OCI-LY7 (cell line): ENCODE measurements at regions not wholly inside any gene's neighbourhood (a gene's known extent, or its start where the extent isn't known, plus 50 kb on each side); places are given as distances from the start of the nearest gene placed in this dataset.

Experiments
- BruUV-seq: library from RNA; stranded (reverse); fragments of 400-500 nt; replicated peaks from 2 replicates; lab custom pipeline; 2021; lab: Mats Ljungman, UMichigan
- CTCF ChIA-PET: fragments of 300-600 bp; sonication (Branson Sonifier 250); formaldehyde crosslinking; loops from one replicate; lab custom pipeline; 2022; ENCODE audit warnings: antibody characterized with exemption; ENCODE audit not compliant: unreplicated experiment; lab: Charles Lee
- POLR2A ChIA-PET: fragments of 300-600 bp; sonication (Branson Sonifier 250); formaldehyde crosslinking; loops from one replicate; lab custom pipeline; 2022; ENCODE audit warnings: antibody characterized with exemption; lab: Charles Lee
- DNase-seq: peaks from one replicate; pipeline ENCODE4 v3.0.0-alpha.2; 2015; ENCODE audit warnings: low spot score
- H2AFZ ChIP-seq: fragments of 200-600 bp; sonication (generic), shearing (Covaris generic); 2 replicates; pipeline ENCODE4 v1.6.1; 2014; ENCODE audit warnings: mild to moderate bottlenecking, antibody characterized with exemption, low read length, moderate library complexity
- H3K27ac ChIP-seq: fragments of 200-600 bp; sonication (generic); 2 replicates; pipeline ENCODE4 v1.5.1; 2014; ENCODE audit warnings: mixed run types, low read depth, mild to moderate bottlenecking, moderate library complexity, low read length, inconsistent platforms; ENCODE audit not compliant: poor library complexity, severe bottlenecking
- H3K36me3 ChIP-seq: fragments of 200-600 bp; sonication (generic); 2 replicates; pipeline ENCODE4 v1.6.1; 2014; ENCODE audit warnings: mild to moderate bottlenecking, antibody characterized with exemption, low read length, moderate library complexity, mixed read lengths; ENCODE audit not compliant: insufficient read depth
- H3K4me1 ChIP-seq: fragments of 200-600 bp; sonication (generic); 2 replicates; pipeline ENCODE4 v1.5.1; 2014; ENCODE audit warnings: mild to moderate bottlenecking, low read length; ENCODE audit not compliant: insufficient read depth, poor library complexity, severe bottlenecking
- H3K4me2 ChIP-seq: fragments of 200-600 bp; sonication (generic); 2 replicates; pipeline ENCODE4 v1.6.1; 2014; ENCODE audit warnings: mild to moderate bottlenecking, low read length
- H3K4me3 ChIP-seq: fragments of 200-600 bp; sonication (generic); 2 replicates; pipeline ENCODE4 v1.5.1; 2014; ENCODE audit warnings: mild to moderate bottlenecking, low read depth, low read length; ENCODE audit not compliant: poor library complexity, severe bottlenecking
- H3K79me2 ChIP-seq: fragments of 200-600 bp; sonication (generic); 2 replicates; pipeline ENCODE4 v1.6.1; 2016; ENCODE audit warnings: low read depth, mild to moderate bottlenecking, low read length, moderate library complexity, mixed read lengths; ENCODE audit not compliant: insufficient read depth
- H3K9me2 ChIP-seq: fragments of 200-600 bp; sonication (generic); 2 replicates; pipeline ENCODE4 v1.6.1; 2016; ENCODE audit warnings: mild to moderate bottlenecking, low read length, mixed read lengths; ENCODE audit not compliant: insufficient read depth
- H3K9me3 ChIP-seq: fragments of 200-600 bp; sonication (generic); 2 replicates; pipeline ENCODE4 v1.6.1; 2014; ENCODE audit warnings: mild to moderate bottlenecking, mixed run types, low read length, mixed read lengths
- H4K20me1 ChIP-seq: fragments of 200-600 bp; sonication (generic); 2 replicates; pipeline ENCODE4 v1.6.1; 2014; ENCODE audit warnings: mild to moderate bottlenecking, antibody characterized with exemption, low read length, moderate library complexity, mixed read lengths; ENCODE audit not compliant: insufficient read depth
- EZH2phosphoT487 ChIP-seq: fragments of 200-600 bp; sonication (generic); IDR thresholded peaks from 2 replicates; pipeline ENCODE4 v1.6.1; 2018; ENCODE audit warnings: low read depth, borderline replicate concordance, mild to moderate bottlenecking, mixed run types, antibody characterized with exemption, low read length, moderate library complexity, mixed read lengths
- intact Hi-C: fragments of 100-400 bp; cut with micrococcal nuclease; formaldehyde crosslinking; loops from one replicate; pipeline ENCODE4 v1.10.0; 2022; ENCODE audit not compliant: unreplicated experiment
- TF ChIP-seq, protein P1 (sequence below): fragments of 200-600 bp; sonication (generic); conservative IDR thresholded peaks from 2 replicates; pipeline ENCODE4 v1.5.1; 2014; ENCODE audit warnings: mild to moderate bottlenecking, antibody characterized with exemption, low read length, moderate library complexity, mixed read lengths

DNA sequence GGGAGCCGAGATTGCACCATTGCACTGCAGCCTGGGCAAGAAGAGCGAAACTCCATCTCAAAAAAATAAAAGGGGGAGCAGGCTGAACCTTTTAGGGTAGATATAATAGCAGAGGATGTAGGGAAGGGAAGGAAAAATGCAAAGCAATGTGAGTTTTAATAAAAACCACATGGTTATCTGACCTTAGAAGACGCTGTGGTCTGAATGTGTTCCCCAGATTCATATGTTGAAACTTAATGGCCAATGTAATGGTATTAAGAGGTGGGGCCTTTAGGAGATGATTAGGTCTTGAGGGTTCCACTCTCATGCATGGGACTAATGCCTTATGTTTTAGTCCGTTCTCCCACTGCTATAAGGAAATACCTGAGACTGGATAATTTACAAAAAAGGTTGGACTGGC lies 114.1 kb upstream of the STX18 start:
- Histone ChIP-seq H3K4me2 (no peak overlapping the region), H4K20me1 (no peaks in the 10 kb centered on the region), H3K79me2 (no peaks in the 10 kb centered on the region), H2AFZ (no peak overlapping the region), H3K9me3 (no peaks in the 10 kb centered on the region), H3K9me2 (no peaks in the 10 kb centered on the region), H3K36me3 (peaks cover 4% of the 10 kb centered on the region; the same call in 1 of the 2 replicates), H3K4me3 (no peak overlapping the region), H3K27ac (no peak overlapping the region), H3K4me1 (no peaks in the 10 kb centered on the region)
- TF ChIP-seq, protein P1, sequence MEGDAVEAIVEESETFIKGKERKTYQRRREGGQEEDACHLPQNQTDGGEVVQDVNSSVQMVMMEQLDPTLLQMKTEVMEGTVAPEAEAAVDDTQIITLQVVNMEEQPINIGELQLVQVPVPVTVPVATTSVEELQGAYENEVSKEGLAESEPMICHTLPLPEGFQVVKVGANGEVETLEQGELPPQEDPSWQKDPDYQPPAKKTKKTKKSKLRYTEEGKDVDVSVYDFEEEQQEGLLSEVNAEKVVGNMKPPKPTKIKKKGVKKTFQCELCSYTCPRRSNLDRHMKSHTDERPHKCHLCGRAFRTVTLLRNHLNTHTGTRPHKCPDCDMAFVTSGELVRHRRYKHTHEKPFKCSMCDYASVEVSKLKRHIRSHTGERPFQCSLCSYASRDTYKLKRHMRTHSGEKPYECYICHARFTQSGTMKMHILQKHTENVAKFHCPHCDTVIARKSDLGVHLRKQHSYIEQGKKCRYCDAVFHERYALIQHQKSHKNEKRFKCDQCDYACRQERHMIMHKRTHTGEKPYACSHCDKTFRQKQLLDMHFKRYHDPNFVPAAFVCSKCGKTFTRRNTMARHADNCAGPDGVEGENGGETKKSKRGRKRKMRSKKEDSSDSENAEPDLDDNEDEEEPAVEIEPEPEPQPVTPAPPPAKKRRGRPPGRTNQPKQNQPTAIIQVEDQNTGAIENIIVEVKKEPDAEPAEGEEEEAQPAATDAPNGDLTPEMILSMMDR: no peak
- TF ChIP-seq EZH2phosphoT487: no peak
- CTCF ChIA-PET: no interaction called here
- intact Hi-C loops: loop anchor here (10.0 kb wide), 1 partner anchor 171 kb away; no protein-coding TSS in a partner anchor
- POLR2A ChIA-PET: interaction anchor here (1.2 kb wide), 1 partner anchor 10 kb away, joined by 4 read pairs; no protein-coding TSS in a partner anchor
- DNase-seq: no peak
- BruUV-seq: no TSS peak

DNA sequence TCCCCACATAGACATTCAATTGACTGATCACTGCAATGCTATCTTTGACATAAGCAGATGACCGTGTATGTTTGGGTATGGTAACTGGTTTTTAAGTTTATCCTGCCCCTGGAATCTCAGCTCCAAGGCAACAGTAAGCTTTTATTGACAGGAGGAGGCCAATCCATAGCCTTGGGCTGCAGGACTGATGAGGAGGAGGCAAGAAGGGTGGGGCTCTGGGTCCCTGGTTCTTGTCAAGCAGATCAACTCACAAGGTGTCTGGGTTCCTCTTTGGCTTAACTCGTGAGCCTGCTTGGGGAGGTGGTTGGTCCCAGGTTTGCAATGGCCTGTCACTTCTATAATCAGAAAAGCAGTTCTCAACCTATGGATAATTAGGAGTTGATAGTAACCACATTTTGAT lies 113.2 kb upstream of the STX18 start:
- Histone ChIP-seq H3K4me1 (no peaks in the 10 kb centered on the region), H3K79me2 (no peaks in the 10 kb centered on the region), H2AFZ (no peak overlapping the region), H3K4me3 (no peak overlapping the region), H3K4me2 (no peak overlapping the region), H3K9me2 (no peaks in the 10 kb centered on the region), H3K9me3 (no peaks in the 10 kb centered on the region), H3K27ac (no peak overlapping the region), H3K36me3 (peaks cover 4% of the 10 kb centered on the region; the same call in 1 of the 2 replicates), H4K20me1 (no peaks in the 10 kb centered on the region)
- no peak for DNase-seq
- POLR2A ChIA-PET: interaction anchor here (1.2 kb wide), 1 partner anchor 9 kb away, joined by 4 read pairs; no protein-coding TSS in a partner anchor
- intact Hi-C loops: loop anchor here (10.0 kb wide), 1 partner anchor 170 kb away; no protein-coding TSS in a partner anchor
- BruUV-seq: no TSS peak
- CTCF ChIA-PET: no interaction called here
- TF ChIP-seq EZH2phosphoT487: no peak
- TF ChIP-seq, protein P1: no peak
